M059J (cell line): ENCODE measurements at regions not wholly inside any gene's neighbourhood (a gene's known extent, or its start where the extent isn't known, plus 50 kb on each side); places are given as distances from the start of the nearest gene placed in this dataset.
"Not testable (repeated sequence)": the region's sequence is repeated elsewhere in the genome, so short reads cannot be mapped to it uniquely, and the experiment has no call there.

Experiments used
- DNase-seq: peaks from one replicate; pipeline ENCODE4 v3.0.0-alpha.2; 2012; ENCODE audit warnings: low read depth

DNA sequence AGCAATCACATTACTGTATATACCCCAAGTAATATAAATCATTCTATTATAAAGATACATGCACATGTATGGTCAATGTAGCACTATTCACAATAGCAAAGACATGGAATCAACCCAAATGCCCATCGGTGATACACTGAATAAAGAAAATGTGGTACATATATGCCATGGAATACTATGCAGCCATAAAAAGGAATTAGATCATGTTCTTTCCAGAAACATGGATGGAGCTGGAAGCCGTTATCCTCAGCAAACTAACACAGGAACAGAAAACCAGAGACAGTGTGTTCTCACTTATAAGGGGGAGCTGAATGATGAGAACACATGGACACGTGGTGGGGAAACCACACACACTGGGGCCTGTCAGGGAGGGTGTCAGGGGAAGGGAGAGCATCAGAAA lies 1180.9 kb downstream of the REEP3 start:
- DNase-seq, result not testable (repeated sequence)

- DNase-seq, result no peak
Observed at GRCh38 chr10:64708884-64709681, 1187.9 kb downstream of the REEP3 start.

DNA sequence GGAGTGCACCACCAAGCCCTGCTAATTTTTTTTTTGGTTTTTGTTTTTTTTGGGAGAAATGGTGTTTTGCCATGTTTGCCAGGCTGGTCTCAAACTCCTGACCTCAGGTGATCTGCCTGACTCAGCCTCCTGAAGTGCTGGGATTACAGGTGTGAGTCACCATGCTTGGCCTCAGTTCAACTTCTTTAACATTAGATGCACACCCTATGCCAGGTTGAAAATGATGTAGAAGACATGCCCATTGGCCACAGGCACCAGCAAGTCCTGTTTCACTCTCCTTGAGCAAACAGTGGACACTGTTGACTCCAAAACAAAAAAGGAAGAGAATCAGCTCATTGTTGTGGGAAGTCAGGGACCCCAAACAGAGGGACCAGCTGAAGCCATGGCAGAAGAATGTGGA lies 1205.3 kb downstream of the REEP3 start:
- DNase-seq, result no peak

DNA sequence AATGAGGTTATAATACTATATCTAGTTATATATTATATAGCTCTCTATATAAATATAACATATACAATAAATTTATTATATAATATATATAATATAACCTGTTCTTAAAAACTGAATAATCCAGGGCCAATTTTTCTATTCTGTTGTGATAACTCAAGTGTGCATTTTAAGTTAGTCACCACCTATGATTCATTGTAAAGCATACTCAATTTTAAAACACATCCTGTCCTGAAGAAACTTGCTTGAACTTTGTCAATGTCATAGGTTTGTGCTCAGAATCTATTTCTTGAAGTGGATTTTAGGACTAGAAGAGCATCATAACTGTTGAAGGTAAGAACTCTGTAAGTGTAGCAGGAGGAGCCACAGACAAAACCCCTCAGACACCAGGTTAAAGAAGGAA lies 1209.8 kb downstream of the REEP3 start:
- no peak for DNase-seq

DNA sequence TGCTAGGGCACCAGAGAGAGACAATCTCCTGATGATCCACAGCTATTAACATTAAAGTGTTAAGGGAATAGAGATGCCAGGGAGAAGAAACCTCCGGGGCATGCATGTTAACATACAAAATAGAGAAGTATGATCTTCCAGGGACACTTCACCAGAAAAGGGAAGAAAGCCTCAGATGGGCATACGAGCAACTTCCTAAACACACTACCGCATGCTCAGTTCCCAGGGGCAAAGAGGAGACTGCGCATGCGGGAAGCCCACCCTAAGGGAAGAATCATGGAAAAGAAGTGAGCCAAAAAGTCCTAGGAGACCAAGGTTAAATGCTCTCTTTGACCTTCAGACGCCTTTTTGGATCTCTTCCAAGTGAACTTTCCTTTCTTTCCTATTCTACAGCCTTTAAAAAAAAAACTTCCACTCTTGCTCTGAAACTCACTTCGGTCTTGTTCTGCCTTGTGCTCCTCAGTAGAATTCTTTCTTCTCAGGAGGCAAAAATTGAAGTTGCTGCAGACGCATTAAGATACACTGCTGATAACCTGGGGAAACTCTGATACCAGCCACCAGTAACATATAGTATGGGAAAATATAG lies 1211.3 kb downstream of the REEP3 start:
- no peak for DNase-seq

DNA sequence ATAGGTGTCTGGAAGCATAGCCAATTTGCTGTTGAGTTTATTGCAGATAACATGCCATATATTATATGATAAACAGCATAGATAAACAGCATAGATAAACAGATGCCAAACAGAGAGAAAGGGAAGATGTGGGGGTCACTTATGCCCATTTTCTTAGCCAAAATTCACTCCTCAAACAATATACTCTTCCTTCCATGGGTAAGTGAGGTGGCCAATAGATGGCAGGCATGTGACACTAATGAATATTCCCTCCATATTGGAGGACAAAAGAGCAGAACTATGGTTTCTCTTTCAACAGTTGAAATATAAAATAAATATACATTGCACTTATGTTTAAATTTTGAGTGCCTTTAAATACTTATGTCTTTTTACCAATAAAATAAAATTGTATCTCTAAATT lies 1212.8 kb downstream of the REEP3 start:
- peak; percentile 1 for DNase-seq

DNA sequence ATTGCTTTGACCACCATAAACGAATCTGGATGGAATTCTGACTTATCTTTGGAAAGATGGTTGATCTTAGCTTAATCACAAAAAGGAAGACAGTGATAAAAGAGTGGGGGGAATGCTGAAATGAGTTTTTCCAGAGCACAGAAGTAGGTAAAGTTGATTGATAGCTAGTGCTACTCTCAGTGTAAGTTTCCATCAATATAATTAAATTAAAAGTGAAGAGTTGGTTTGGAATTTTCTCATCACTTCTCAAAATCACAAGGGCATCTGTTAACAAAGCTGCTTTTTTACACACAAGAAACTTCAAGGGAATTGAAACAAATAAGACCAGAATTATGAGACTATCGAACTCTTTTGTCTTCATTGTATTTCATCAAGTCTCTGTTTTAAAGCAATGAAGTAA lies 1217.3 kb downstream of the REEP3 start:
- no peak for DNase-seq

- DNase-seq, result no peak
Observed at GRCh38 chr10:64745565-64745964, 1224.4 kb downstream of the REEP3 start.

GRCh38 chr10:64750672-64751071 lies 1229.5 kb downstream of the REEP3 start:
- no peak for DNase-seq

DNA sequence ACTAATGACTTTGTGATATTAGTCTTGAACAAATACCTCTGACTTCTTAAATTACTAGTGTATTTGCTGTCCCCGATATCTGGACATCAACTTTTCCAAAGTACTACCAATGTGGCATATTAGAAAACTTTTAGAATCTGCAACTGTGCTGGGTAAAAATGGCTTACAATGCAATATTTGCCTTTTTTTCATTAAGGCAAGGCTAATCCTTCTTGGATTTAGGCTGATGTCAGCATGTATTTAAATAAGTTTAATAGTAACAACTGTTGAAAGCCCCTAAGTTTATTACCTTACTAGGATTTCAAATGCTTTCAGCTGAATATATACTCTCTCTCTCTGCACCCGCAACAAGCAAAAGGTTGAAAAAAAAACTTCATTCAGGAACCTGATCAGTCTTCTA lies 1232.3 kb downstream of the REEP3 start:
- DNase-seq, result no peak

DNA sequence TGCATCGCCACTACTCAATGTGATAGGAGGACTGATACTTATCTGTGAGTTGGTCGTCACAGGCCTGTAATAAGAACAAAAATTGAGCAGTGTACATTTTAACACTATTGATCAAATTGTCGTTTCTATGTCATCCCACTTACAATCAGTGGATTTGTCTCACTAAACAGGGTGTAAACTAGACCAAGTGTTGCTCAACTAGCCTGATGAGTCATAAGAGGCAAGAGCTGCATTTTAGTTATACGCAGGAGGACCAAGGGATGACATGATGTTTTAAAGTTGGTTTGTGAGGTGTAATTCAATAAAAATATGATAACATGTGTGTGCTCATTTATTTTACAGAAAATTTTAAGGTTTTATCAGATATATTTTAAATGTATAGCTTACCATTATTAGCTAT lies 1239.2 kb downstream of the REEP3 start:
- DNase-seq, result no peak

DNA sequence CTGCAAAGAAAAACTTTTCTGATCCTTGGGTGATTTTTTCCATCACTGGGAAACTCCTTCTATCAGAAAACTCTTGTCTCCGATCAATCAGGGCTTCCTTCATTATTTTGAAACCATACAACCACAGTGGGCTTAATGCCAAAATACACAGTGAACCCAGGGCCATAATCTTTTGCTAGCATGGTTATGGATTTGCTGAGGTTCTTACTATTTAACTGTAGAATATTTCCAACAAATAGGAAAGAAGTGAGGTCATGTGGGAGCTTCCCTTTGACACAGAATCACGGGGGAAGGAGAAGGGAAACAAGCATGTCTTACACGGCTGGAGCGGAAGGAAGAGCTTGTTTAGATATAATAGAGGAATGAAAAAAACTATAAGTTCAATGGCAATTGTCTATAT lies 1241.7 kb downstream of the REEP3 start:
- no peak for DNase-seq

GRCh38 chr10:64765498-64765897 lies 1244.3 kb downstream of the REEP3 start:
- no peak for DNase-seq

GRCh38 chr10:64771253-64772050 lies 1250.3 kb downstream of the REEP3 start:
- DNase-seq, result no peak

DNA sequence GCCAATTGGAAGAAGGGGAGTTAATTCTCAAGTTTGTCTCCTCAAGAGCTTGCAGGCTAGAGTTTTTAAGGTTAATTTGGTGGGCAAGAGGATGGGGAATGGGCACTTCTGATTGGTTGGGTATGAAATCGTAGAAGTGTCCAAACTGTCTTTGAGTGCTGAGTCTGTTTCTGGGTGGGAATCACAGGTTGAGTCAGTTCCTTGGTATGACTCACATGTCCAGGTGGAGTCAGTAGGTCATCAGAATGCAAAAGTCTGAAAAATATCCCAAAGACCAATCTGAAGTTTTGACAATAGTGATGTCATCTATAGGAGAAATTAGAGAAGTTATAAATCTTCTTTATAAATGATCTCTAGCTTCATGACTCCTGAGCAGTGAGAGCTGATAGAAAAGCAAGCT lies 1252.2 kb downstream of the REEP3 start:
- no peak for DNase-seq

GRCh38 chr10:64784451-64784850 lies 1263.2 kb downstream of the REEP3 start:
- not testable (repeated sequence) for DNase-seq

DNA sequence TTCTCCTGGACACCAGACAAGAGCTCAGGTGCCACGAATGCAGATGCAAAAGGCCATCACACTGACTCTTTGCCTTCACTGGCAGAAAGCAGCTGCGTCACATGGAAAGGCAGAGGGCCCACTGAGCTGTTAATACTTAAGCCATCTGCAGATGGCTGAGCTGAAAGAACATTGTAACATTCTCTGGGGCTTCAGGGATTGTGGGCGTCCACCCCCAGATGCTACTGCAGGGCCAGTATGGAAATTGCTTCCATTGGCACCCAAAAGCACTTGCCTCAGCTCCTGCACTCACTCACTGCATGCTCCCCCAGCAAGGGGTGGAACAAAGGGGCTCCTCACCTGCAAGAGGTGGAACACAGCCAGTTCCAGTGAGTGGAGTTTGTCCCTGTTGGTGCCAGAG lies 1264.6 kb downstream of the REEP3 start:
- no peak for DNase-seq

GRCh38 chr10:64786989-64787388 lies 1265.8 kb downstream of the REEP3 start:
- no peak for DNase-seq

GRCh38 chr10:64795847-64796246 lies 1274.6 kb downstream of the REEP3 start:
- DNase-seq, result no peak

DNA sequence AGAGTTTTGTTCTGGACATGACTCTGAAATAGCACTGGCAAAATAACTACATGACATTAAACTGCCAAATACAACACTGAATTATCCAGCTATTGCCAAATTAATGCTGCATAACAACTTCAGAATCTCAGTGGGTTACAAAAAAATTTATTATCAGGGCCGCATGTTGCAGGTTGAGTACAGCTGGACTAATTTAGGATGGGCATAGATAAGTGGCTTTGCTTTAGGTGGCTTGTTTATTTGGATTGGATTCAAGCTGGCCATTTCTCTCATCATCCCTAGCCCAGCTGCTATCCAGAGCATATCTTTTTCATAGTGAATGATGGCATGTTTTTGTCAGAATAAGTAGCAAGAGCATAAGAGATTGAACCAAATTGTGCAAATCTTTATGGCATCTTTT lies 1277.1 kb downstream of the REEP3 start:
- DNase-seq, result no peak

DNA sequence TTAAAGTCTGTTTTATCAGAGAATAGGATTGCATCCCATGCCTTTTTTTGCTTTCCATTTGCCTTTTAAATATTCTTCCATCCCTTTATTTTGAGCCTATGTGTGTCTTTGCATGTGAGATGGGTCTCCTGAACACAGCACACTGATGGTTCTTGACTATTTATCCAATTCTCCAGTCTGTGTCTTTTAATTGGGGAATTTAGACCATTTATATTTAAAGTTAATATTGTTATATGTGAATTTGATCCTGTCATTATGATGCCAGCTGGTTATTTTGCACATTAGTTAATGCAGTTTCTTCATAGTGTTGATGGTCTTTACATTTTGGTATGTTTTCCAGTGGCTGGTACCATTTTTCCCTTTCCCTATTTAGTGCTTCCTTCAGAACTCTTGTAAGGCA lies 1287.0 kb downstream of the REEP3 start:
- DNase-seq, result not testable (repeated sequence)

DNA sequence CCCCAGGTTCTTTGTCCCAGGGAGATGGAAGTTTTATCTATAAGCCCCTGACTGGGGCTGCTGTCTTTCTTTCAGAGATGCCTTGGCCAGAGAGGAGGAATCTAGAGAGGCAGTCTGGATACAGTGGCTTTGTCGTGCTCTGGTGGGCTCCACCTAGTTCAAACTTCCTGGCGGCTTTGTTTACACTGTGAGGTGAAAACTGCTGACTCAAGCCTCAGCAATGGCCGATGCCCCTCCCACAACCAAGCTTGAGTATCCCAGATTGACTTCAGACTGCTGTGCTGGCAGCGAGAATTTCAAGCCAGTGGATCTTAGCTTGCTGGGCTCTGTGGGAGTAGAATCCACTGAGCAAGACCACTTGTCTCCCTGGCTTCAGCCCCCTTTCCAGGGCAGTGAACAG lies 1288.8 kb downstream of the REEP3 start:
- DNase-seq, result peak; percentile 1

GRCh38 chr10:64813391-64813790 lies 1292.2 kb downstream of the REEP3 start:
- DNase-seq, result no peak
